ENCODE measurements at regions not wholly inside any gene's neighbourhood (a gene's known extent, or its start where the extent isn't known, plus 50 kb on each side); places are given as distances from the start of the nearest gene placed in this dataset.

GRCh38 chr1:221071777-221072176, 192.5 kb downstream of the HLX start:
- DNase-seq (ENCODE audit: low read depth), result no peak

GRCh38 chr1:221072214-221072613, 193.0 kb downstream of the HLX start:
- DNase-seq (ENCODE audit: low read depth), result no peak

GRCh38 chr1:221074332-221074731, 195.1 kb downstream of the HLX start:
- no peak for DNase-seq (ENCODE audit: low read depth)

- no peak for DNase-seq (ENCODE audit: low read depth)
Observed at GRCh38 chr1:221075911-221076310, 196.7 kb downstream of the HLX start.

- DNase-seq (ENCODE audit: low read depth), result no peak
Observed at GRCh38 chr1:221076391-221076811, 197.2 kb downstream of the HLX start.

GRCh38 chr1:221078260-221078965, 199.2 kb downstream of the HLX start:
- no peak for DNase-seq (ENCODE audit: low read depth)

GRCh38 chr1:221083902-221084301, 204.7 kb downstream of the HLX start:
- DNase-seq (ENCODE audit: low read depth), result no peak

GRCh38 chr1:221084681-221085080, 205.4 kb downstream of the HLX start:
- DNase-seq (ENCODE audit: low read depth), result no peak

- no peak for DNase-seq (ENCODE audit: low read depth)
Observed at GRCh38 chr1:221085701-221086375, 206.6 kb downstream of the HLX start.

GRCh38 chr1:221087919-221088318, 208.7 kb downstream of the HLX start:
- no peak for DNase-seq (ENCODE audit: low read depth)

- DNase-seq (ENCODE audit: low read depth), result no peak
Observed at GRCh38 chr1:221089273-221089672, 210.0 kb downstream of the HLX start.

- DNase-seq (ENCODE audit: low read depth), result no peak
Observed at GRCh38 chr1:221089803-221090202, 210.6 kb downstream of the HLX start.

GRCh38 chr1:221093903-221094791, 214.9 kb downstream of the HLX start:
- DNase-seq (ENCODE audit: low read depth), result no peak

- DNase-seq (ENCODE audit: low read depth), result no peak
Observed at GRCh38 chr1:221097479-221098281, 218.4 kb downstream of the HLX start.

- no peak for DNase-seq (ENCODE audit: low read depth)
Observed at GRCh38 chr1:221098471-221099405, 219.5 kb downstream of the HLX start.

- no peak for DNase-seq (ENCODE audit: low read depth)
Observed at GRCh38 chr1:221099747-221100595, 220.7 kb downstream of the HLX start.

GRCh38 chr1:221100611-221101010, 221.4 kb downstream of the HLX start:
- no peak for DNase-seq (ENCODE audit: low read depth)

GRCh38 chr1:221101807-221102605, 222.8 kb downstream of the HLX start:
- DNase-seq (ENCODE audit: low read depth), result no peak

- DNase-seq (ENCODE audit: low read depth), result no peak
Observed at GRCh38 chr1:221104596-221104995, 225.4 kb downstream of the HLX start.
